Liver (tissue), 8 donors: ENCODE measurements at regions not wholly inside any gene's neighbourhood (a gene's known extent, or its start where the extent isn't known, plus 50 kb on each side); places are given as distances from the start of the nearest gene placed in this dataset.

ENCODE experiments used
- DNase-seq: peaks from one replicate; pipeline ENCODE4 v3.0.0-alpha.2; 2017; ENCODE audit warnings: low spot score
- H3K27ac ChIP-seq, 2 donors: one replicate each; pipeline ENCODE4 v1.7.0; 2013; ENCODE audit warnings: inconsistent platforms in 2 of 2, low read length in 2 of 2, control low read depth in 1 of 2, low read depth in 1 of 2, mild to moderate bottlenecking in 1 of 2
- H3K27me3 ChIP-seq, 4 donors: one replicate each; pipeline versions ENCODE4 v1.6.1 to v1.7.0; 2013; ENCODE audit warnings: low read length in 3 of 4, inconsistent platforms in 1 of 4, mild to moderate bottlenecking in 1 of 4, moderate library complexity in 1 of 4; ENCODE audit not compliant: control insufficient read depth in 4 of 4, insufficient read depth in 4 of 4
- H3K36me3 ChIP-seq, 4 donors: one replicate each; pipeline versions ENCODE4 v1.6.1 to v1.7.0; 2013; ENCODE audit warnings: low read length in 3 of 4, mild to moderate bottlenecking in 3 of 4, low read depth in 1 of 4, moderate library complexity in 1 of 4; ENCODE audit not compliant: control insufficient read depth in 4 of 4, insufficient read depth in 3 of 4
- H3K4me1 ChIP-seq, 4 donors: one replicate each; pipeline versions ENCODE4 v1.6.1 to v1.7.0; 2013; ENCODE audit warnings: low read length in 3 of 4, mild to moderate bottlenecking in 3 of 4, moderate library complexity in 1 of 4; ENCODE audit not compliant: control insufficient read depth in 4 of 4, insufficient read depth in 4 of 4
- H3K4me3 ChIP-seq, 3 donors: one replicate each; pipeline versions ENCODE4 v1.6.1 to v1.7.0; 2013; ENCODE audit warnings: low read length in 3 of 3, control low read depth in 1 of 3, low read depth in 1 of 3, mild to moderate bottlenecking in 1 of 3
- H3K9ac ChIP-seq, 2 donors: one replicate each; pipeline ENCODE4 v1.7.0; 2013; ENCODE audit warnings: low read length in 2 of 2, mild to moderate bottlenecking in 2 of 2, moderate library complexity in 2 of 2, control low read depth in 1 of 2, low read depth in 1 of 2
- H3K9me3 ChIP-seq, 4 donors: one replicate each; pipeline versions ENCODE4 v1.6.1 to v1.7.0; 2013; ENCODE audit warnings: low read length in 3 of 4; ENCODE audit not compliant: control insufficient read depth in 4 of 4
- EGR1 ChIP-seq, 2 donors: IDR thresholded peaks; 2 replicates each; pipeline ENCODE4 v1.6.1; 2016 to 2018; ENCODE audit warnings: antibody characterized with exemption in 2 of 2, low read depth in 2 of 2
- FOXA1 ChIP-seq: IDR thresholded peaks from 2 replicates; pipeline ENCODE4 v1.6.1; 2016; ENCODE audit warnings: antibody characterized with exemption
- FOXA2 ChIP-seq: IDR thresholded peaks from 2 replicates; pipeline ENCODE4 v1.6.1; 2016; ENCODE audit warnings: antibody characterized with exemption
- GABPA ChIP-seq, 2 donors: IDR thresholded peaks in 1 of 2; conservative IDR thresholded peaks in 1 of 2; 2 replicates each; pipeline ENCODE4 v1.6.1; 2016; ENCODE audit warnings: antibody characterized with exemption in 2 of 2, mild to moderate bottlenecking in 1 of 2, moderate library complexity in 1 of 2
- HNF4A ChIP-seq, 2 donors: conservative IDR thresholded peaks; 2 replicates each; pipeline ENCODE4 v1.6.1; 2016; ENCODE audit warnings: antibody characterized with exemption in 2 of 2, mild to moderate bottlenecking in 2 of 2
- HNF4G ChIP-seq: IDR thresholded peaks from 2 replicates; pipeline ENCODE4 v1.6.1; 2016; ENCODE audit warnings: antibody characterized with exemption
- JUND ChIP-seq, 2 donors: IDR thresholded peaks; 2 replicates each; pipeline ENCODE4 v1.6.1; 2016; ENCODE audit warnings: antibody characterized with exemption in 2 of 2
- NR2F2 ChIP-seq: IDR thresholded peaks from 2 replicates; pipeline ENCODE4 v1.6.1; 2016; ENCODE audit warnings: antibody characterized with exemption
- RAD21 ChIP-seq, 2 donors: IDR thresholded peaks; 2 replicates each; pipeline ENCODE4 v1.6.1; 2016; ENCODE audit warnings: antibody characterized with exemption in 2 of 2, mild to moderate bottlenecking in 2 of 2
- RXRA ChIP-seq, 2 donors: IDR thresholded peaks; 2 replicates each; pipeline ENCODE4 v1.6.1; 2017 to 2018; ENCODE audit warnings: antibody characterized with exemption in 2 of 2, mild to moderate bottlenecking in 1 of 2
- SP1 ChIP-seq: IDR thresholded peaks from 2 replicates; pipeline ENCODE4 v1.6.1; 2018; ENCODE audit warnings: antibody characterized with exemption, mild to moderate bottlenecking
- TAF1 ChIP-seq: conservative IDR thresholded peaks from 2 replicates; pipeline ENCODE4 v1.6.1; 2016; ENCODE audit warnings: antibody characterized with exemption, mild to moderate bottlenecking
- YY1 ChIP-seq: IDR thresholded peaks from 2 replicates; pipeline ENCODE4 v1.6.1; 2016; ENCODE audit warnings: antibody characterized with exemption, mild to moderate bottlenecking
- WGBS: extraction: QIAGEN DNeasy Blood & Tissue Kit; methylation state at CpG from one replicate; pipeline ENCODE4 v1.1.7; 2013; 5-methylcytosine and 5-hydroxymethylcytosine counted together
- TF ChIP-seq, protein P1 (sequence below): IDR thresholded peaks from 2 replicates; pipeline ENCODE4 v1.6.1; 2016; ENCODE audit warnings: antibody characterized with exemption
- TF ChIP-seq, protein P2 (sequence below): IDR thresholded peaks from 2 replicates; pipeline ENCODE4 v1.6.1; 2016; ENCODE audit warnings: antibody characterized with exemption
- TF ChIP-seq, protein P3 (sequence below): IDR thresholded peaks from 2 replicates; pipeline ENCODE4 v1.6.1; 2016; ENCODE audit warnings: antibody characterized with exemption, mild to moderate bottlenecking
- TF ChIP-seq, protein P4 (sequence below): fragments of 150-350 bp; IDR thresholded peaks from 2 replicates; pipeline ENCODE4 v1.5.1; 2017; ENCODE audit warnings: improper control_type of control experiment, low read depth, low read length; ENCODE audit not compliant: missing input control
- TF ChIP-seq, protein P5 (sequence below): IDR thresholded peaks from 2 replicates; pipeline ENCODE4 v1.6.1; 2016; ENCODE audit warnings: antibody characterized with exemption
- donor health status: healthy.
- donor health status: healthy.
- donor health status: healthy.
- donor health status: healthy.
- donor health status: healthy.

DNA sequence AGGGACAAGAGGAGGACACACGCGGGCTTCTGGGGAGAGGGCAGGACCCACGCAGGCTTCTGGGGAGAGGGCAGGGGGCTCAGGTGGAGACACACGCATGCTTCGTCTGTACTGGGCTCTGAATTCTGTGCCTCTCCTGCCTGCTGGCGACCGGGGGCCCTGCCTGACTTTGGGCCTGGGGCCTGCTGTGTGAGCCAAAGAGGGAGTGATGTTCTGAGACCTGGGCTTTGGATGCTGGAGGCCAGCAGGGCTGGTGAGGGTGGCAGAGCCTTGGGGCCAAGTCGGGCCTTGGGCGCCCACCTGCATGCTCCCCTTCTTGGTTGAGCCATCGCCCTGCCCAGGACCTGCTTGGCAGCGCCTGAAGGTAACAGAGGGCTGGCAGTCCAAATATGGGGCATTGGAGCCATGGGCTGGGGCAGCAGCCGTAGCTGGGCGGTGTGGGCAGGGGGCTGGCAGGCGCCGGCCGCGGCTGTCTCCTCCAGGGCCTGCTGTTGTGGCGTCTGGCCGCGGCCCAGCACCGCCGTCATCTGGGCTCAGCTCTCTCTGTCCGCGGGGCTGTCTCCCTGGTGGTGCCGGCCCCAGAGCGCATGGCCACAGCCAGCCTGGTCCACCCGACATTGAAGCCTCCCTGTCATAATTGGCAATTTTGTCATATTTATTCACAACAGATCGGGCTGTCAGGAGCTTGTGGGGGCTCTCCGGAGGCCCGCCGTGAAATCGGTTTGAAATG, 78.9 kb downstream of the UNCX start:
- Histone ChIP-seq H3K4me3 (no peak overlapping the region), H3K9ac (no peak overlapping the region), H3K4me1 (no peaks in the 10 kb centered on the region), H3K27me3 (peaks cover 0 to 2% (median under 1%) of the 10 kb centered on the region in 4 donors), H3K9me3 (peaks cover 0 to 4% (median 2%) of the 10 kb centered on the region in 4 donors), H3K27ac (no peak overlapping the region), H3K36me3 (no peaks in the 10 kb centered on the region)
- WGBS, result 90% methylated on average over 32 of the region's 32 CpGs
- no peak for TF ChIP-seq RAD21 (IDR thresholded peaks at IDR 0.05)
- TF ChIP-seq, protein P1, sequence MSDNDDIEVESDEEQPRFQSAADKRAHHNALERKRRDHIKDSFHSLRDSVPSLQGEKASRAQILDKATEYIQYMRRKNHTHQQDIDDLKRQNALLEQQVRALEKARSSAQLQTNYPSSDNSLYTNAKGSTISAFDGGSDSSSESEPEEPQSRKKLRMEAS, result no peak
- TF ChIP-seq NR2F2, result no peak
- TF ChIP-seq, protein P2, sequence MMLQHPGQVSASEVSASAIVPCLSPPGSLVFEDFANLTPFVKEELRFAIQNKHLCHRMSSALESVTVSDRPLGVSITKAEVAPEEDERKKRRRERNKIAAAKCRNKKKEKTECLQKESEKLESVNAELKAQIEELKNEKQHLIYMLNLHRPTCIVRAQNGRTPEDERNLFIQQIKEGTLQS, result no peak
- TF ChIP-seq SP1, result no peak
- TF ChIP-seq RXRA (IDR thresholded peaks at IDR 0.05), result no peak
- TF ChIP-seq, protein P3, sequence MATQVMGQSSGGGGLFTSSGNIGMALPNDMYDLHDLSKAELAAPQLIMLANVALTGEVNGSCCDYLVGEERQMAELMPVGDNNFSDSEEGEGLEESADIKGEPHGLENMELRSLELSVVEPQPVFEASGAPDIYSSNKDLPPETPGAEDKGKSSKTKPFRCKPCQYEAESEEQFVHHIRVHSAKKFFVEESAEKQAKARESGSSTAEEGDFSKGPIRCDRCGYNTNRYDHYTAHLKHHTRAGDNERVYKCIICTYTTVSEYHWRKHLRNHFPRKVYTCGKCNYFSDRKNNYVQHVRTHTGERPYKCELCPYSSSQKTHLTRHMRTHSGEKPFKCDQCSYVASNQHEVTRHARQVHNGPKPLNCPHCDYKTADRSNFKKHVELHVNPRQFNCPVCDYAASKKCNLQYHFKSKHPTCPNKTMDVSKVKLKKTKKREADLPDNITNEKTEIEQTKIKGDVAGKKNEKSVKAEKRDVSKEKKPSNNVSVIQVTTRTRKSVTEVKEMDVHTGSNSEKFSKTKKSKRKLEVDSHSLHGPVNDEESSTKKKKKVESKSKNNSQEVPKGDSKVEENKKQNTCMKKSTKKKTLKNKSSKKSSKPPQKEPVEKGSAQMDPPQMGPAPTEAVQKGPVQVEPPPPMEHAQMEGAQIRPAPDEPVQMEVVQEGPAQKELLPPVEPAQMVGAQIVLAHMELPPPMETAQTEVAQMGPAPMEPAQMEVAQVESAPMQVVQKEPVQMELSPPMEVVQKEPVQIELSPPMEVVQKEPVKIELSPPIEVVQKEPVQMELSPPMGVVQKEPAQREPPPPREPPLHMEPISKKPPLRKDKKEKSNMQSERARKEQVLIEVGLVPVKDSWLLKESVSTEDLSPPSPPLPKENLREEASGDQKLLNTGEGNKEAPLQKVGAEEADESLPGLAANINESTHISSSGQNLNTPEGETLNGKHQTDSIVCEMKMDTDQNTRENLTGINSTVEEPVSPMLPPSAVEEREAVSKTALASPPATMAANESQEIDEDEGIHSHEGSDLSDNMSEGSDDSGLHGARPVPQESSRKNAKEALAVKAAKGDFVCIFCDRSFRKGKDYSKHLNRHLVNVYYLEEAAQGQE, result no peak
- no peak for TF ChIP-seq TAF1
- no peak for TF ChIP-seq JUND (IDR thresholded peaks at IDR 0.05)
- TF ChIP-seq FOXA1, result no peak
- no peak for TF ChIP-seq FOXA2
- TF ChIP-seq EGR1 (IDR thresholded peaks at IDR 0.05; ENCODE audit: low read depth in 2 of 2), result no peak
- TF ChIP-seq YY1, result no peak
- TF ChIP-seq HNF4G, result no peak
- TF ChIP-seq, protein P4, sequence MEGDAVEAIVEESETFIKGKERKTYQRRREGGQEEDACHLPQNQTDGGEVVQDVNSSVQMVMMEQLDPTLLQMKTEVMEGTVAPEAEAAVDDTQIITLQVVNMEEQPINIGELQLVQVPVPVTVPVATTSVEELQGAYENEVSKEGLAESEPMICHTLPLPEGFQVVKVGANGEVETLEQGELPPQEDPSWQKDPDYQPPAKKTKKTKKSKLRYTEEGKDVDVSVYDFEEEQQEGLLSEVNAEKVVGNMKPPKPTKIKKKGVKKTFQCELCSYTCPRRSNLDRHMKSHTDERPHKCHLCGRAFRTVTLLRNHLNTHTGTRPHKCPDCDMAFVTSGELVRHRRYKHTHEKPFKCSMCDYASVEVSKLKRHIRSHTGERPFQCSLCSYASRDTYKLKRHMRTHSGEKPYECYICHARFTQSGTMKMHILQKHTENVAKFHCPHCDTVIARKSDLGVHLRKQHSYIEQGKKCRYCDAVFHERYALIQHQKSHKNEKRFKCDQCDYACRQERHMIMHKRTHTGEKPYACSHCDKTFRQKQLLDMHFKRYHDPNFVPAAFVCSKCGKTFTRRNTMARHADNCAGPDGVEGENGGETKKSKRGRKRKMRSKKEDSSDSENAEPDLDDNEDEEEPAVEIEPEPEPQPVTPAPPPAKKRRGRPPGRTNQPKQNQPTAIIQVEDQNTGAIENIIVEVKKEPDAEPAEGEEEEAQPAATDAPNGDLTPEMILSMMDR, result no peak
- TF ChIP-seq HNF4A (conservative IDR thresholded peaks at IDR 0.05), result no peak
- TF ChIP-seq GABPA (IDR thresholded peaks at IDR 0.05 in 1 of 2, conservative IDR thresholded peaks at IDR 0.05 in 1 of 2), result no peak
- TF ChIP-seq, protein P5, sequence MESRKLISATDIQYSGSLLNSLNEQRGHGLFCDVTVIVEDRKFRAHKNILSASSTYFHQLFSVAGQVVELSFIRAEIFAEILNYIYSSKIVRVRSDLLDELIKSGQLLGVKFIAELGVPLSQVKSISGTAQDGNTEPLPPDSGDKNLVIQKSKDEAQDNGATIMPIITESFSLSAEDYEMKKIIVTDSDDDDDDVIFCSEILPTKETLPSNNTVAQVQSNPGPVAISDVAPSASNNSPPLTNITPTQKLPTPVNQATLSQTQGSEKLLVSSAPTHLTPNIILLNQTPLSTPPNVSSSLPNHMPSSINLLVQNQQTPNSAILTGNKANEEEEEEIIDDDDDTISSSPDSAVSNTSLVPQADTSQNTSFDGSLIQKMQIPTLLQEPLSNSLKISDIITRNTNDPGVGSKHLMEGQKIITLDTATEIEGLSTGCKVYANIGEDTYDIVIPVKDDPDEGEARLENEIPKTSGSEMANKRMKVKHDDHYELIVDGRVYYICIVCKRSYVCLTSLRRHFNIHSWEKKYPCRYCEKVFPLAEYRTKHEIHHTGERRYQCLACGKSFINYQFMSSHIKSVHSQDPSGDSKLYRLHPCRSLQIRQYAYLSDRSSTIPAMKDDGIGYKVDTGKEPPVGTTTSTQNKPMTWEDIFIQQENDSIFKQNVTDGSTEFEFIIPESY, result no peak
- DNase-seq, result no peak
